NT2/D1 (cell line): ENCODE measurements at regions not wholly inside any gene's neighbourhood (a gene's known extent, or its start where the extent isn't known, plus 50 kb on each side); places are given as distances from the start of the nearest gene placed in this dataset.
"Not testable (repeated sequence)": the region's sequence is repeated elsewhere in the genome, so short reads cannot be mapped to it uniquely, and the experiment has no call there.

Experiments
- SUZ12 ChIP-seq: IDR thresholded peaks from 2 replicates; pipeline ENCODE4 v1.6.1; 2011; ENCODE audit not compliant: insufficient read length, insufficient read depth; ENCODE audit errors: extremely low read depth
- YY1 ChIP-seq: IDR thresholded peaks from 2 replicates; pipeline ENCODE4 v1.6.1; 2011; ENCODE audit not compliant: insufficient read length, insufficient read depth

DNA sequence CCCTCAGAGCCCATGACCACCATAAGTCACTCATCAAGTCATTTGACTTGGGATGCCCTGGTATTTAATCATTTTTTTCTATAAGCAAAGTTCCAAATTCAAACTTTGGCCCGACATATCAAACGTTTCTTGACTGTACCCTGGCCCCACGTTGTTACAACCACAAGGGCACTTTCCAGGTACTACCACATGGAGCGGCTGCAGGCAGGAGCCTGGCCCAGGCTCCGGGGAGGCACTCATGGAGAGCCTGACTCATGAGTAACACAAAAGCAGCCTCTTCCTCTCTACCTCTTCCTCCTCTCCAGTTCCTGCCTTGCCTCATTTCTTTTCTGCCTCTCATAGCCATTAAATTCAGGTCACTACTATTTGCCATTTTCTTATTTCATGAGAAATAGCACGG, 87.2 kb downstream of the CDRT15L2 start:
- TF ChIP-seq YY1, SUZ12: not testable (repeated sequence)
